HG02970 (cell line): ENCODE measurements at regions not wholly inside any gene's neighbourhood (a gene's known extent, or its start where the extent isn't known, plus 50 kb on each side); places are given as distances from the start of the nearest gene placed in this dataset.

Source experiments
- ATAC-seq: cut with Tn5 transposase; IDR thresholded peaks from one replicate; pipeline ENCODE4 v1.9.1; 2021; ENCODE audit warnings: mild to moderate bottlenecking, moderate library complexity, moderate number of reproducible peaks; ENCODE audit not compliant: unreplicated experiment, low FRiP score

GRCh38 chr2:16170675-16171424, 230.5 kb downstream of the MYCN start:
- ATAC-seq = no peak

DNA sequence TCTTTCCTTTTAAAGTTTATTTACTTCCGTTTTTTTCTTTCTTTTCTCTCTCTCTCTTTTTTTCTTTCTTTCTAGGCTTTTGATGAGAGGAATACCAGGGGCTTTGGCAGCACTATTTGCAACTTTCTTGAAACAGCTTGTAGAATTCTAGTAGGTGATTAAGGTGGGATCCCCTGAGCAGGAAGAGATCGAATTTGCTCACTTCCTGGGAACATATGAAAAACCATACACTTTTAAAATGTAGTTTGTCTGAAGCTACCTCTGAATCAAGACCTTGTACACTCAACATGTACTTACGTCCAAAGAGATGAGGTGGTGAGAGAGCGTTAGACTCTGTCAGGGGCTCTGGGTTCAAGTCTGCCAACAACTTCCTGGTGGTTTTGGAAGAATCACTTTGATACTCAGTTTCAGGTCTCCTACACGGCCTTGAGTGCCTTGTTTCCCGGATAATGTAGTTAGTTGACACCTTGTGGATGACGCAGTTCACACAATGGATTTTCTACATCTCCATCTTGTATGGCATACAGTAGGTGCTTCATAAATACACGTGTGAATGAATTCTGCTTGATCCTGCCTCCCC, 229.1 kb downstream of the MYCN start:
- no peak for ATAC-seq

- no peak for ATAC-seq
Measured at GRCh38 chr2:16168506-16169264, 228.3 kb downstream of the MYCN start.

DNA sequence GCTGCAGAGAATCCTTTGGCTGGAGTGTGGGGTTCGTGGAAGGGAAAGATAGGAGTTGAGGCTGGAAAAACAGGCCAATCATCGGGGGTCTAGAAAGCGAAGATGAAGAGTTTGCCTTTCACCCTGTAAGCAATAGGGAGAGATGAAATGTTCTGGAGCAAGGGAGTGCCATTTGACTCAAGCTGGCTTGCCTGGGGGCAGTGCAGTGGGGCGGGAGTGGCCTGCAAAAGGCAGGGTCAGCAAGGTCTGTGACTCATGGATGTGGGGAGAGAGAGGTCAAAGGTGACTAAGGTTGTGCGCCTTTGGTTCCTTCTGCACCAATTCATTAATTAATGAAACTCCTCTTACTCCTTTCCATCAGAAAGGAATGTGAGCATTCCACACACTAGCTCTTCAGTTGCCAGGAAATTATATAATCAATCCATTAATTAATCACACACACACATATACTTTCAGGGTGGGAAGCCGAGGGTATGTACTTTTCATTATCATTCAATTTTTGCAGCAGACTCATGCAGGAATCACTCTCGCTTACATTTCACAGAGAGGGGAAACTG, 227.6 kb downstream of the MYCN start:
- ATAC-seq = no peak

DNA sequence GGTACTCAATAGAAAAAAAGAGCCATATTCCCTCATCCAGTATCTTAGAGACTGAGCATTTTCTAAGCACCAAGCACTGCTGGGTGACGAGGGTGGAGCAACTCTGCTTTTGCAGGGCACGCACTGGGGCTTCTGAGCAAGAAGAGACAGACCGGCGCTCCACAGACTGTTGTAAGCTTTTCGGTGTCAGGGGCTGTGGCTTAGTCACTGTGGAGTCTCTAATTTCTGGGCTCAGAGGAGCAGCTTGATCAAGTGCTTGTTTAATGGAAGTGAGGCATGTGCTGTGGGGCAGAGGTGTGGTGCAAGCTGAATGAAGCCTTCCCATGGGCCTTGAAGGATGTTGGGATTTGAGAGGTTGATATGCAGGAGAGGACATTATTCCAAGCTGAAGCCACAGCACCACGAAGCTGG, 227.1 kb downstream of the MYCN start:
- ATAC-seq = no peak

DNA sequence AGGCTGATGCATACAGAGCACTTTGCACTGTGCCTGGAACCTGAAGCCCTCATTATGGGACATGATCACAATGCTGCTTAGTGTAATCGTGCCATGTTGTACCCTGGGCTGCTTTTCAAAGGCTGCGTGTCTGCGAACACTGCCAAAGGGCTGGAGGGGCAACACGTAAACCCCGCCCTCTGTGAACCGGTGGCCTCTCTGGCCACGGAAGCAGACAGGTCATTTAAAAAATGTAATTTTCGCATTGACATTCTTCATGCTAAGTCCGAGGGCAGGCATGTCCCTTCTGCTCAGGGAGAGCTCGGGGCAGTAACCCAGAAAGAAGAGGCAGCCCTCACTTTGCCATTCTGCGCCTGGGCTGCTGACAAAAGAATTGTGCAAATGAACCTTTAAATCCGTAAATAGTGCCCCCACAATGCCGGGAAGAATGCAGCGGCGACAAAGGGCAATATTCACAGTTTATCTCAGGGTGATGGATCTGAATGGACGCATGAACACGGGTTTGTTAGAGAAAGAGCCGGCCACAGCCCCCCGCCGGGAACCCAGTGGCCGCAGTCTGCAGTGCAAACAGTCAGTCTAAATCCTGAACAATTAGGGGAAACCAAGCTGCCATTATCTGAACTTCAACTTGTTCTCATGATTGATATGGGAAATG, 226.1 kb downstream of the MYCN start:
- no peak for ATAC-seq

GRCh38 chr2:16165518-16166326, 225.4 kb downstream of the MYCN start:
- no peak for ATAC-seq

GRCh38 chr2:16162491-16163040, 222.2 kb downstream of the MYCN start:
- no peak for ATAC-seq

- ATAC-seq = no peak
Measured at GRCh38 chr2:16161768-16162490, 221.6 kb downstream of the MYCN start.

- no peak for ATAC-seq
Measured at GRCh38 chr2:16161085-16161565, 220.8 kb downstream of the MYCN start.

- ATAC-seq = no peak
Measured at GRCh38 chr2:16160281-16161084, 220.1 kb downstream of the MYCN start.

- ATAC-seq = no peak
Measured at GRCh38 chr2:16156411-16156810, 216.1 kb downstream of the MYCN start.

GRCh38 chr2:16155766-16156165, 215.4 kb downstream of the MYCN start:
- no peak for ATAC-seq

GRCh38 chr2:16155366-16155765, 215.0 kb downstream of the MYCN start:
- no peak for ATAC-seq

DNA sequence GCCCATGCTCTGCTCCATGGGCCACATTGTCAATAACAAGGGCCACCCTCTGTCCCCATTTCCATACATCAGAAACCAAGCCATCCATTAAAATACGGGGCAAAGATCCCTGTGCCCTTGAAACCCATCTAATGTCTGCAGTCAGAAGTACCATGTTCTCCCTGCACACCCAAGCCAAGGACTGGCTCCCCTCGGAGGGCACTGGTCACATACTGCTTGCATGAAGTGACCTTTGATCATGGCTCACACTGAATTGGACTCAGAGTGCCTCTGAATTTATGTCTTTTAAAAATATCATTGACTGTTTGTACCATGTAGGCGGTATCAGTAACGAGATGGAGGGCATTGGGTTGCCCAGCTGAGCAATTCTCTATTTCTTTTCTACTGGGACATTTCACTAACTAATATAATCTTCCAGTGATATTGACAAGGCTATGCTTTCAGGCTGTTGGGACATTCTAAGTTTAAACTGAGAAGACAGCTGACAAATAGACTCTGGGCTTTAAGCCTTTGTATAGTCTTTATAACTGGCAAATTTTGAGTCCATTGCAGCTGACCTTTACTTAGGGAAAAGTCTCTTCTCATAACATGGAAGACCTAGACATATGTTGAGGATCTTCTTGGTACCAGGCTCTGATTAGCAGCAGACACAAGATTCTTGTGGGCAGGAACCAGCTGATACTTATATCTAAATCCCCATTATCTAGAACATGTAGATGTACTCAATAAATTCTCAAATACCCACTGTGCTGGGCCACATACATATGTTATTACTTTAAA, 214.3 kb downstream of the MYCN start:
- no peak for ATAC-seq

- no peak for ATAC-seq
Measured at GRCh38 chr2:16154061-16154460, 213.7 kb downstream of the MYCN start.

- no peak for ATAC-seq
Measured at GRCh38 chr2:16153754-16154035, 213.3 kb downstream of the MYCN start.
